GDM1 (cell line): ENCODE measurements at regions not wholly inside any gene's neighbourhood (a gene's known extent, or its start where the extent isn't known, plus 50 kb on each side); places are given as distances from the start of the nearest gene placed in this dataset.

ENCODE experiments used
- DNase-seq: peaks from one replicate; lab custom pipeline; 2025; lab: John Stamatoyannopoulos, UW

DNA sequence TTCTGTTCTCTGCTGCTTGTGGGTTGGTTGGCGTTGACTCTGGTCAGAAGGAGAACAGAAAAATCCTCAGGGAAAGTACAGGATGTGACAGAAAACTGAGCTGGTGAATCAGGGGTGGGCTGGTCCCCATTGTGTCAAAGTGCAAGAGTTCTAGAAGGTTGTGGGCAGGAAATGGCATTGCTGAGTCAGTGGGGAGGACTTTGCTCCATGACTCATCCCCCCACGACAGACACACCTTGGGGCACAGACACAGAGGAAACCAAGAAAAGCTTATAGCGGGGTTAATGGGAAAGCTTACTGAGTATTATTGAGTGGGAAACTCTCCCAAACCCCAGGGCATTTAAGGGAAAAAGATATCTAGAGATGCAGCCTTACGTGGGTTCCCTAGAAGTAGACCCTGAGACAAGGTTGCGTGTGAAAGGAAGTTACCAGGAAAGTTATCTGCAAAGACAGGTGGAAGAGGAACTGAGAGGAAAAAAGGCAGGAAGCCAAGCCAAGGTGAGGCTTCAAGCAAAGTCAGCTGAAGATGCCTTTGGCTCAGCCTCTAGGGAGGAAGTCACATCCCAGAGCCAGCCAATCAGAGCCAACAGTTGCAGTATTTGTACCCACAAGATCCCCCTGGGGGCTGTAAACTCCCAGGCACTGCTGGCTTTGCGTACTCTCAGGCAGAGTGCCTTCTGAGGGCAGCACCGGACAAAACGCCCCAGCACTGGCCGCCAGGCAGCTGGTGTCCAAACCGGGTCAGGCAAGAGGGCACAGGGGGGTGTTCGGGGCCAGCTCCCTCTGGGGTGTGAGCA lies 86.4 kb downstream of the FOXL1 start:
- DNase-seq: no peak

DNA sequence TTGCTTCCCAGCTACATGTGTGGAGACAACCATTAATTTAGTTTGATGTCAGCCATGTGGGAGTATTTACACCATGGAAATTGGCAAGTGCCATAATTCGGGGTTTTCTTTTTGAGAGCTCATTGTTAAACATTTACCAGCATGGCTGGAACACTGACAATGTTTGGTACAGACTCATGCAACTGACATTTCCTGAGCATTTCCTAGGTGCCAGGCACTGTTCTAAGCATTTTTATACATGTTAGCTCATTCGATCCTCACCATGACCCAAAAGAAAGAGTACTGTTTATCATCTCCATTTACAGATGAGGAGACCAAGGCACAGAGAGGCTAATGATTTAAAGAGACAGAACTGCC lies 86.9 kb downstream of the FOXL1 start:
- DNase-seq: no peak

DNA sequence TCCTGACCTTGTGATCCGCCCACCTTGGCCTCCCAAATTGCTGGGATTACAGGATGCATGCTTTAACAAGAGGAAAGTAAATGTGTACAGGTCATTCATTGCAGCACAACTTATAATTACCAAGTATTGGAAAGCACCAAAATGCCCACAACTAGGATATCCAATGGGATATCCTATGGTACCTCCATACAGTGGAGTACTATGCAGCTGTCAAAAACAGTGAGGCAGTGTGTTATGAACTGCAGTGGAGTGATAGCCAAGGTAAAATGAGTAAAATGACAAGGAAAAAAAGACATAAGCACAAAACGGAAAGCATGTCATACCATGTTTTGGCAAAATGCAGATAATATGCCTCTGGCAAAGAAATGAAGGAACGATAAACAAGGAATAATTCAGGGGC lies 87.6 kb downstream of the FOXL1 start:
- no peak for DNase-seq

DNA sequence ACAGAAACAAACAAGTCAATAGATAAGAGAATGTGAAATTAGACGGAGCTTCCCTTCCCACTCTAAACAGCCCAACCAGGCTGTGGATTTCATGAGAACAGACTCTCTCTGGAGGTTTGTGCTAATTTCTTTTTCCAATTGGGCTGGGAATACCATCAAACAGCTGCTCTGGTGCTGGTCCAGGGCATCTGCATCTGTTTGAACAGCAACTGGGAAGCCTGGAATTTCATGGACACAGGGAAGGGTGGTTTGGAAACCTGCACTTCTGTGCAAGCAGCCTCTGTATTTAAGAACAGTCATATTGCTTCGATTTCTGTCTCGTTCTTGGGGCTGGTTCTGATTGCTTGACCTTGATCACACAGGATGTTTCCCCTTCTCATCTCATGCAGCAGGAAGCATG lies 88.7 kb downstream of the FOXL1 start:
- DNase-seq: no peak

DNA sequence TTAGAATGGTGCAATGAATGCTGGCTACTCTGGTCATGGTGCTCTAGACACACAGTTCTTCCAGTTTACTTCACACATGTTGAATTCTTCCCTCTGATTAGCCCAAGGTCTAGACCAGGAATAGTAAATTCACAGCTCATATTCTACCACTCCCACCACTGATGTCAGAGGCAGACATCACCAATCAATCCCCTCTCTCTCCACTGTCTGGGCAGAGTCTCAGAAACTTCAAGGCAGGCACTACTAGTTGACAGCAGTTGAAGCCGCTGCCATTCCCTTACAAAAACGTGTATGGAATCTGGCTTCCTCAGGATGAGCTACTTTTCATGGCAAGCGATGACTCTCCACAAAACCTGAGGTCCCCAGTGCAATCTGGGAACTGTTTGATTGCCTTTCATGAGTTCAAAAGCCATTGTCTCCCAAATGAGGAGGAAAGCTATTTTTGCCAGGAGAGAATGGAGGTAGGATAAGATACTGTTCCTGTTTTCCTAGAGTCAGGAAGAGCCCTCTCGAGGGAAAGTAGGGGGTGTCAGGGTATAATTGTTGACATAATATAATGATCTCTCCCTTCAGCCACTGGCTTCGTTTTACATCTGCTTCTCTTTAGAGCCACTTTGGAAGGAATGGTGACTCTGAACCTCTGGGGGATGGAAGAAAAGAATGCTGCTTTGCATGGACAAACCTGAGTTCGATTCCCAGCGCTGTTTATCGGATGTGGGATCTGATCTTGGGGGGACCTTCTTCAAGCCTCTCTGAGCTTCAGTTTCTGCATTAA lies 90.0 kb downstream of the FOXL1 start:
- no peak for DNase-seq

DNA sequence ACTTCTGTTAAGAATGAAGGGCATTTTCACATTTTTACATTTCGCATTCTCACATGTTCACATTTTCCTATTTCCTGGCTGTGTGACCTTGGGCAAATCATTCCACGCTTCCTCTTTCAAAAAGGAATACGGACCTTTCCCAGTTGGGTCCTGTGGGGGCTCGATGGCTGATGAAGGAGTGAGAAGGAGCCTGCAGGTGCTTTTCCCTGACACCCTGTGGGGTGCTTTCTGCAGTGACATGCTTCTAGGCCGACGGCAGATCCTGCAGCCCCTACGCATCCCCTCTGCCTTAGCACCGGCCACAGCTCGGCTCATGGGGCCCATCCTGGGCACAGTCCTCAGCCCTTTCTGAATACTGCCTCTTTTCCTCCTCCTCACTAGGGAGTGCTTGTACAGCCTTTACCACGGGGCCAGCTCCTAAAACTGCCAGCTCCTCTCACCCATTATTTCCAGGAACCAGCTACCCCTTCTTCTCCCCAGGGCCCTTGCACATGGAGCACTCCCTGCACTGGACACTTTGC lies 91.0 kb downstream of the FOXL1 start:
- no peak for DNase-seq

DNA sequence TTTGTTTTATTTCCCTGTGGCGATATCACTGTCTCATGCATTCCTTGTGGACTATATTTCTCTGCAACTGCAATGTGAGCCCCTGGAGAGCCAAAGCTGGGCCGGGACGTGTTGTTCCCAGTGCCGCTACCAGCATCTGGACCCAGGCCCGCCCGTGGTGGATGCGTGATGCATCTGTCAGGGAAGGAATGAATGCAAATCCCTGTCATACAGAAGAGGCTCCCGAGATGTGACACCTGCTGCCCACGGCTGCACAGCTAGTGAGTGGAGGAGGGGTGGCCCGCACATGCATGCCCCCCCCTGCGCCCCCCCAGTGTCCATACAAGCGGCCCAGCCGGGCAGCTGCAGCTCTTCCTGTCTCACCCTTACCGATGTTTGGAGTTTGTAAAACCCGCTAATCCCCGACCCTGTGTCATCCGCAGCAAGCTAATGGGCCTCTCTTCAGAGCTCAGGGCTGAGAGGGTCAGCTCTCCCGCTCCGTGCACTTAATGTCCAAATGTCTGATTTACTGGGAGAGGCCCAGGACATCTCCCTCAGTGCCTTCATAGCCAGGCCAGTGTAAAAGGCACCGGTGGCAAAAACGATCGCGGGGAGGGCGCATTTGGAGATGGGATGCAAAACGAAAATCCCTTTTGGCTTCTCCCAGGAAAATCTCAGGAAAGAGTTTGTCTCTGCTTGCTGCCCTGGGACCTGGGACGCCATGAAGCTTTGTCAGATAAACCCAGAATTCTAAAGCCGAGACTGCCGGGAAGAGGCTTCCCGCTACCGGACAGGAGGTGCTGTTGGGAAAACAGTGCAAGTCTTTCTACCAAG lies 91.8 kb downstream of the FOXL1 start:
- DNase-seq: no peak

DNA sequence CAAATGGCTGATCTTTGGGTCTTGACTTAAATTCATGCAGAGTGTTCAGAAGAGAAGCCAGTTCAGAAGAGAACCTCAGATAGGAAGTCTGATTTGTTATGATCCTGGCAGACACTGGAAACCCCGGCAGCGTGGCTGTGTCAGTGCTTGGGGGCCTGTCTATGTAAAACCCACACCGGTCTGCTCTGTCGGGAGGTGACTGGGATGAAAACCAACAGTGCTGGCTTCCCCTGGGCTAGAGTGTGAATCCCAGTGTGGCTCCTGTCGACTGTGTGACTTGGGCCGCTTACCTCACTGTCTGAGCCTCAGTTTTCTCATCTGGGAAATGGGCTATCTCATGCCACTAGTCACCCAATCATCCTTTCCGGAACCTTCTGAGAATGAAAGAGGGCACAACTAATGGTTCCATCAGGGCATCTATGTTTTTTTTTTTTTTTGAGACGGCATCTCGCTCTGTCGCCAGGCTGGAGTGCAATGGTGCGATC lies 92.4 kb downstream of the FOXL1 start:
- DNase-seq: no peak

DNA sequence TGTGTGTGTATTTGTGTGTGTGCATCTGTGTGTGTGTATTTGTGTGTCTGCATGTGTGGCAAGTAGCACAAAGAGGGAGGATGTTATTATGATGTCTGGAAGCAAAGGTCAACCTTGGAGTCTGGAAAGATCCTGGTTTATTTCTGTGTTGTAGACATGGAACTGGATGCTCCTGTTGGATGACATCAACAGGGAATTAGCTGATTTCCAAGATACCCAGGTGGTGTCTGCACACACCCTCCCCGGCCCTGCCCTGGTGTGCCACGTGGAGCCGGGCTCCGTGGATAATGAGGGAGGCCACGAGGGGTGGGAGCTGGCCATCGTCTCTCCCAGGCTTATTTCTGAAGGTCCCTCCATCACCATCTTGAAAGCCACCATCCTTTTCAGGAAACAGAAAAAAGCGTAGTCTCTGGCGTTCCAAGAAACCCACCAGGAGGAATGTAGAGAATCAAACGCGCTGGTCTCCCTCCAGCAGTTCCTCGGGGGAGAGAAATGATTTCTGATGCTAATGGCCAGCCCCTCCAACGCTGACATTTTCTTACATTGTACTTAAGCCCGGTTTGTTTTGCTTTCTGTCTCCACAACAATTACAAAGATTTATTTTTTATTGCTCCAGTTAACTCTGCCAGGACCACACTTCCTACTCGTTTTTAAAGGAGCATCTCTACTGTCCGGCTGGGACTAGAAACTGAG lies 93.3 kb downstream of the FOXL1 start:
- no peak for DNase-seq

DNA sequence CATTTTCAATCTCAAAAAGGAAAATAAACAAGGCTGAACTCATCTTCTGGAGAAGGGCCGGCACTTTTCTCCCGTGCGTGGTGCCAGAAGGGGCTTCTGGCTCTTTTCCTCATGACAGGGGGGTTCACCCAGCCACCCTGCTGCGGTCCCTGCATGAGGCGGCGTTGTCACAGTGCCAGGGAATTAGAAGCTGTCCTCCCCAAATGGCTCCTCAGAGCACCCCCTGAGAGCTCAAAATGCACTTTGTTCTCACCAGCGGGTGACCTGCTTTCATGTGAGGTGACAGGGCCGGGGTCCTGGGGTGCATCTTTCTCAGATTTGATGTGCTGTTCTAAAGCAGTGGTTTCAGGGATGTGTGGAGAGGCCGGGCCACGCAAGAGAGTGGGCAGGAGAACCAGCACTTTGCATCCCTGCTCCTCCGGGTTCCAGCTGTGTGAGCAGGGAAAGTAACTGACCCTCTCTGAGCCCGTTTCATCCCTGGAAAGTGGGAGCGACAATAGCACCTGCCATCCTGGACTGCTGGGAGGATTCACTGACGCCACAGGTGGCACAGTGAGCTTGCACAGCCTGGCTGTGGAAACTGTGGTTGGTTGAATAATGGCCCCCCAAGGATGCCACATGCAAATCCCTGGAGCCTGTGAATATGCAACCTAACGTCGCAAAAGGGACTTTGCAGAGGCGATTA lies 94.0 kb downstream of the FOXL1 start:
- no peak for DNase-seq

DNA sequence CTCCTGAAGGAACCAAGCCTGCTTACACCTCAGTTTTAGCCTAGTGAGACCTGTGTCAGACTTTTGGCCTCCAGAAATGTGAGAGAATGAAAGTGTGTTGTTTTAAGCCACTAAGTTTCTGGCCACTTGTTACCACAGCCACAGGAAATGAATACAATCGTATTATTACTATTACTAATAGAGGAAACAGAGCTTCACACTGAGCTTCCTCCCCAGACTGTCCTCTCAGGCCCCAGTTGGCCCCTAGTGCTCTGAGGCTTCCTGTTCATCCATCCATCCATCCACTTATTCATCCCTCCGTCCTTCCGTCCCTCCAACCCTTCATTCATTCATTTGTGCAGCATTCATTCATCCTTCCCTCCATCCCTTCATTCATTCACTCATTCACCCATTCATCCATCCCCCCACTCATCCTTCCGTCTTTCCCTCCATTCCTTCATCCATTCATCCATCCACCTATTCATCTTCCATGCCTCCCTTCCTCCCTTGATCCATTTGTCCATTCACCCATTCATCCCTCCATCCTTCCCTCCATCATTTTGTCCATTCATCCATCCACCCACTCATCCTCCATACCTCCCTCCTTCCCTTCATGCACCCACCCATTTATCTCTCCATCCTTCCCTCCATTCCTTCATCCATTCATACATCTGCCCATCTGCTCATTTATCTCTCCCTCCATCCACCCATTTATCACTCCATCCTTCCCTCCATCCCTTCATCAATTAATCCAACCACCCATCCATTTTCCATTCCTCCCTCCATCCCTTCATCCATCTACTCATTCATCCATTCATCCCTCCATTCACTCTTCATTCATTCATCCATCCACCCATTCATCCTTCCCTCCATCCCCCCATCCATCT lies 95.0 kb downstream of the FOXL1 start:
- DNase-seq: no peak

DNA sequence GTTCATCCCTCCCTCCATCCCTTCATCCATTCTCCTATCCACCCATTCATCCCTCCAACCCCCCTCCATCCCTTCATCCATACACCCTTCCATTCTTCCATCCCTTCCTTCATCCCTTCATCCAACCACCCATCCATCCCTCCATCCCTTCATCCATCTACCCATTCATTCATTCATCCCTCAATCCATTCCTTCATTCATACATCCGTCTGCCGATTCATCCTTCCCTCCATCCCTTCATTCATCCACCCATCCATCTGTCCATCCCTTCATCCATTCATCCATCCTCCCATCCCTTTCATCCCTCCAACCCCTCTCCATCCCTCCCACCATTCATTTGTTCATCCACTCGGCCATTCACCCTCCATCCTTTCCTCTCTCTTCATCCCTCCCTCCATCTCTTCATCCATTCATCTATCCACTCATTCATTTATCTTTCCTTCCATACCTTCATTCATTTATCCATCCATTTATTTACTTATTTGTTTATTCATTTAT lies 95.7 kb downstream of the FOXL1 start:
- no peak for DNase-seq

DNA sequence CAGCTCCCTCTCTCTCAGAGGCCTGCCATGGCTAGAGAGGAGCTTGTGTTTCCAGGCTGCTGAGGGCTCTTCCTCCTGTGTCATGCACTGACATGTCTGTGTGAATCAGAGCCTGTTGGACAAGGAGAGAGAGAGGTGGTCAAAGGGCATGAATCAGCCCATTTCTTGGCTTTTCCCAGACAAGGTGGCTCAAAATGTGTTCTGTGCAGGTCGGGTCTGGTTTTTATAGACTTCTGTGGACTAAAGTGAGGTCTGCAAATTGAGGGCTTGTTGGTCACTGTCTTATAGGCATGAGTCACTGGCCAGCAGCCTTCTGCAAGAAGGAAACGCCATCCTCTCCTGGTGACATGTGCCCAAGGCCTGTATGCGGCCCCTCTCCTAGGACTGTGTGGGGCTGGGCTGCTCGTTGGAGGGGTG lies 97.9 kb downstream of the FOXL1 start:
- no peak for DNase-seq

DNA sequence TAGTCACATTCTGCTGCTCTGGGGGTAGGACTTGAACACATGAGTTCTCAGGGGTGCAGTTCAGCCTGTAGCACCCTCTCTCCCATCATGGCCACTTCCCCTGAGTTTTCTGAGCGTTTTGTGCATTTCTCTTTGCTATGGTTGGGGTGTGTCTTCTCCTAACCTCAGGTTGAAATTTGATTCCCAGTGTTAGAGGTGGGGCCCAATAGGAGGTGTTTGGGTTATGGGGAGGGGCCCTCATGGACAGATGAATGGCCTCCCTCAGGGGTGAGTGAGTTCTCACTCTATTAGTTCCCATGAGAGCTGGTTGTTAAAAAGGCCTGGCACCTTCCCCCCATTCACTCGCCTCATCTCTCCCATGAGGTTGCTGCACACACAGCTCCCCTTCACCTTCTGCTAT lies 101.1 kb downstream of the FOXL1 start:
- no peak for DNase-seq

DNA sequence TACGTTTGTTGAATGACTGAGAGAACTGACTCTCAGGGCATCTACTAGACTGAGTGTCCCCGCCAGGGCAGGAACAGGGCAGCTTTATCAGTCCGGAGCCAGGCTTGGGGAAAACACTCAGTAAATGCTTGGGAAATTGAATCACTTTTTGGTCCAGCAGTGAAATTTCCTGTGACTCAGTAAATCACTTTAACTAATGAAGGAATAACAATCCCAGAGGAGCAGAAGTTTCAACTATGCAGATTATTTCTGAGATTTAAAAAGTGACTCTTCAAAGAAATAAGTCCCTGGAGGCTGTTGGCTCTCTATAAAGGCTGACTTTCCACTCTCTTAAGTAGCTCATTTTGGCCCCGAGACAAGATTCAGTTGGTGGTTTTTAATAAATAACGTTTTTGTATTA lies 101.8 kb downstream of the FOXL1 start:
- DNase-seq: no peak

DNA sequence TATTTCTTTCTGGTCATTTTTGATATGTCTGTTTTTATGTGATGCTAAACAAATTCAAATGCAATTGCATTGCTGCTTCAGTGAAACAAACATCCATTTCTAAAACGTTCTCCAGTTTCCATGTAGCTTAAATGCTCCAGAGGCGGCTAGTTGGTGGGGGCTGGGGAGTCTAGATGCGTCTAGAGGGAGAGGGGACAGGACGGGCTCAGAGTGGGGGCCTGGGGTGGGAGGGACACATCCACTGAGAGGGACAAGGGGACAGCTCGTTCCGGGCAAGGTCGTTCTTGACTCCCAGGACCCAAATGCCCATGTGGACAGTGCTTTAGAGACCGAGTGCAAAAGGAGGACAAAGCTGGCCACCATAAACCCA lies 102.3 kb downstream of the FOXL1 start:
- no peak for DNase-seq

DNA sequence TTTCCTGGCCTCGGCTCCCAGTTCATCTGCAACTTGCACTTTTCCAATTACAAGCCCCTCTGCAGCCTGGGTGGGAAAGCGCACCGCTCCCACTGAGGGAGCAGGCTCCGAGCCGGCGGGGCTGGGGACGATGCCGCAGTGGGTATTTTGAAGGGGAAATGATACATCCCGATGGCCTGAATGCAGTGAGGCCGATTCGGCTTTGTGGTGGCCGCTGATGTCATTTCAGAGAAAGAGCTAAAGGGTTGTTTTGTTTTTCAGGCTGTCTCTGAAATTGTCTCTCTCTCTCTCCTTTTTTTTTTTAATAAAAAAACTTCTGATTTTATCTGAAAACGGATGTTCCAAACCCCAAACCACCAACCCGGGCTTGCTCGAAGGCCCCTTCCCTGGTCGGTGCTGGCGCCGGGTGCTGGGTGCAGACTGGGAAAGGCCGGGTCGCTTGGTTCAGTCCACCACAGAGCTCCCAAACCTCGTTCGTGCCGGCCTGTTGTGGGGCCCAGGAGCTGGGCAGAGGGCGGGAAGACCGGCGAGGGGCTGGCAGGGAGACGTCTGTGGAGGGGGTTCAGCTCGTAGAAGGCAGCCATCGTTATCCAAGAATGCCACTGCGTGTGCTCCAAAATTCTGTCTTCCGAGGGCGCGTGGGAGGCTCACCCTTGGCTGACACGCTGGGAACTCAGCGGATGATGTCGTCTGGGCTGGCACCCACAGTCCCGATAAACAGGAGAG lies 102.8 kb downstream of the FOXL1 start:
- DNase-seq: no peak

DNA sequence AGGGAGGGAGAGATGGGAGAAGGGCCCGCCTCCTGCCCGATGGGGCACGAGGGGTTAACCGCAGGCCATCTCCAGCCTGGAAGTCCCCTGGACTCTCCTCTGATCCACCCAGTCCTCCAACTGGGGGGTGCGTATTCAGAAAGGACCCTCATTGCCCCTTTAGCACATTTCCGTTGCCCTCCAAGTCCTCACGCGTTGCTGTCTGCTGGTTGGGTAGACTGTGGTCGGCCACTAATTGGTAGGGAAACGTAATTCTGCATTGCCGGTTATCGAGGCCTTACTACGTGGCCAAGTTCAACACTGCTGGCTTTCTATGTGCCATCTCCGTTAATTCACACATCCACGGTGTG lies 103.4 kb downstream of the FOXL1 start:
- DNase-seq: no peak

DNA sequence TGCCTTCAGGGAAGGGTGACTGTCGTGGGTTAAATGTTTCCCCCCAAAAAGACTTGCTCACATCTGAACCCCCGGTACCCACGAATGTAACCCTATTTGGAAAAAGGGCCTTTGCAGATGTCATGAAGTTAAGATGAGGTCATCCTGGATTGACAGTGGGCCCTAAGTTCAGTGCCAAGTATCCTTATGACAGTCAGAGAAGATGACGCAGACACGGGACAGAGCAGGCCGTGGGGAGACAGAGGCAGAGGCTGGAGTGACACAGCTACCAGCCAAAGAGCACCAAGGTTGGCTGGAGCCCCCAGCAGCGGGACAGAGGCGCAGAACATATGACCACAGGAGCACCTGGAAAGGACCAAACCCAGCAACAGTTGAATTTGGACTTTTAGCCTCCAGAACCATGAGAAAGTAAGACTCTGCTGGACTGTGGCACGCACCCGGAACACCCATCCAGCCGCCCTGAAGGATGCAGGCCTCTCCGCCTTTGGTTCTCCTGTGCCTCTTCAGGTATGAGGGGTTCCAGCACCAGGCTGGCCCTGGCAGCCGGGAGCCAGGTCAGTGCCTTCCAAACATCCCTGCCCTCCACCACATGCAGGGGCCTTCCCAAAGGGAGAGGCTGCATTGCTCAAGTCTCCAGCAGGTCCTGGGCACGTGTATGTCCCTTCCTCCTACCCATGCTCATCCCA lies 104.0 kb downstream of the FOXL1 start:
- DNase-seq: no peak
